Erythroblast (primary cell): ENCODE measurements at regions not wholly inside any gene's neighbourhood (a gene's known extent, or its start where the extent isn't known, plus 50 kb on each side); places are given as distances from the start of the nearest gene placed in this dataset.

Source experiments
- DNase-seq, 2 experiments: peaks; one replicate each; lab custom pipeline; 2025; lab: John Stamatoyannopoulos, UW
- GATA1 ChIP-seq: IDR thresholded peaks from 2 replicates; pipeline ENCODE4 v1.6.1; 2011; ENCODE audit warnings: low read depth, mild to moderate bottlenecking, control low read depth, low read length, moderate library complexity
- POLR2A ChIP-seq: IDR thresholded peaks from 2 replicates; pipeline ENCODE4 v1.6.1; 2011; ENCODE audit warnings: mild to moderate bottlenecking, low read length

DNA sequence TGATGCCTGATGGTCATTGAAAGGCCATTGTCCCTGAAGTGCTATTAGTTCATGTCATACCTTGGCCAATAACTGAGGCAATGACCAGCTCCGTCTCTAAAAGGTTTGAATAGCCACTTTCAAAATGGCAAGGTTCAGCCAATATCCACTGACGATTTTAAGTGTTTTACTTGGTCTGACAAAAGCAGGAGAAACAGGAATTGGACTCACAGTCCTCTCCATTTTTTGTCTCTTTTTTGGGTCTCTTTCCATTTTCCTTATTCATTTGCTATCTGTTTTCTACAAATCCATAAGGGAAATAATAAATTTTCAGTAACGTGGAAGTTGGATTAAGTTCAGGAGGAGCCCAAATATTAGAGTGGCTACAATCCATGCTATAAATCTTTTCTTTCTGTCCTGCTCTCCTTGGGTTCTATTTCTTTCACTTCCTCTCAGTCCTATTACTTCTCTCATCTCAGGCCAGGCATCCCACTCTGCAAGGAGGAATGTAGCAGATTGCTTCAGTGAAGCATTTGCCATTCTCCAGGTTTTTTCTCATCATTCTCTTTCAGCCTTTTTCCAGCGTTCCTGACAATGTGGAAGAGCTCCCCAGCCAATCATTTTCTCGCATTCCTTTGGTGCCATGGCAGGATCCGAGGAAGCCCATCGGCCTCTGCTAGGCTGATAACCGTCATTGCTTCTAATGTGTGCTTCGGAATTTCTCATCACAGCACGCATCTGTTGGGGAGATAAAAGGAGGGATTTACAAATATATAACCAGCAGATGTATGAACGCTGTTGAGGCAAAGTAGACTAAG, 414.5 kb downstream of the ADGRL2 start:
- no peak for DNase-seq
- TF ChIP-seq POLR2A = no peak
- TF ChIP-seq GATA1 = no peak

DNA sequence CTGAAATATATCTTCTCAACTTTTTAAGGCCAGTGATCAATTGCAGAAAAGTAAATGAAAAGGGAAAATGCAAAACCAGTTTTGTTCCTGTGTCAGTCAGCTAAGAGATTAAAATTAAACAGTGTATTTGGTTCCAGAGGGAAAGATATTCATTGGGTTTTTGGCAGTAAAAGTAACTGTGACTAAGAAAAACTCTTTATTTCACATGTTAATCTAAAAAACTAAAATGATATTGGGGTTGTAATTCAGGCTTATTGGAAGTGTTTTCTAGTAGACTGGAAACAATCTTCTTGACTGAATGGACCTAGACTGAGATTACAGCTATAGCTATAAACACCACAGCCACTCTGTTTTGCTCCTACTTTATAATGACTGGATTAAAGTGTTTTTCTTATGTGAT, 413.9 kb downstream of the ADGRL2 start:
- no peak for DNase-seq

DNA sequence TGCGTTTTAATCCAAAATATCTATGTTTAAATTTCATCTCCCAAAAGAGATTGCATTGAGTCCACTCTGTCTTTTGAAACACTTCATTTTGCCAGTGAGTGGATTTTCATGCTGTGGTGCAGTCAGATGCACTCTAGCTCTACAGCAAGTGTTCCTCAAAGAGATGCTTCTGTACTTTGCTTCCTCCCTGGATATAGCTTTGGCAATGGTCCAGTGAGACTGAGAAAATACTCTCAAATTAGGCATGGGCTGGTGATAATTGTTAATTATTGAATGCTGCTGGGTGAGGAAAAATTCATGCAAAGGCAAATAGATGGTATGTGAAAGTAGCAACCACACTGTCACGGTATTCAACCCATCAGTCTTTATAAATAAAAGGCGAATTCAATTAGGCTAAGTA, 396.9 kb downstream of the ADGRL2 start:
- DNase-seq = no peak
- TF ChIP-seq GATA1 = no peak
- TF ChIP-seq POLR2A = no peak

More for the DNA sequence above, 413.9 kb downstream of the ADGRL2 start:
- TF ChIP-seq GATA1 (no peak), POLR2A (no peak)

DNA sequence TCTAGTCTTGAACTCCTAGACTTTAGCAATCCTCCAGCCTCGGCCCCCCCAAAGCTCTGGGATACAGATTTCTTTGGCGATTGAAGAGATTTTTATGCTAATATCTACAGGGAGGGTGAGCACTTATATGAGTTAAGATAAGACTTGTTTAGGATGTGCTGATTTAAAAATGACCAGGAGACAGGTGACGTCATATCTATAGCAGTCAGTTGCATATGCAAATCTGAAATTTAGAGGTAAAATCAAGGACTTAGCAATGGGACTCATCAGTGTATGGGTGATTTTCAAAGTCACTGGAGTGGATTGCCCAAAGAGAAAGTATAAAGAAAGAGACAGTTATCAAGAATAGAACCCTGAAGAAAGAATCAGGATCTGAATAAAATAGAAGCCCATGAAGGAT, 394.5 kb downstream of the ADGRL2 start:
- DNase-seq = no peak
- TF ChIP-seq GATA1 (no peak), POLR2A (no peak)

DNA sequence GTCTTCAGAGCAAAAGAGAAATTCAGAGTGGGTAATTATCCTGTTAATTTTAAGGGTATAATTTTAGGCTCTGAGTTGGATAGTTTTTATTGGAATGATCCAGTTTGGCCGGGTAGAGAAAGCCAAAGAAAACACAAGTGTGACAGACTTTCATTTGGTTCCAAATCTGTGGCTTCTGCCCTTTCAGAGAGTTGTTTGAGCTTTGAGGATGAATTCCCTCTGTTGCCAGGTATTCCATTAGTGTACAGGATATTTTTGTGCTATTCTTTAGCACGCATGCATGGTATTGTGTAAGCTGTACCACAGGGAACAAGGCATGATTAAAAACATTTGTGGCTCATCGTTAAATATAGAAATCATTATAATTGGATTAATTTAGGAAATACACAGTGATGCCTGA, 384.4 kb downstream of the ADGRL2 start:
- TF ChIP-seq GATA1 = no peak
- no peak for TF ChIP-seq POLR2A
- no peak for DNase-seq

DNA sequence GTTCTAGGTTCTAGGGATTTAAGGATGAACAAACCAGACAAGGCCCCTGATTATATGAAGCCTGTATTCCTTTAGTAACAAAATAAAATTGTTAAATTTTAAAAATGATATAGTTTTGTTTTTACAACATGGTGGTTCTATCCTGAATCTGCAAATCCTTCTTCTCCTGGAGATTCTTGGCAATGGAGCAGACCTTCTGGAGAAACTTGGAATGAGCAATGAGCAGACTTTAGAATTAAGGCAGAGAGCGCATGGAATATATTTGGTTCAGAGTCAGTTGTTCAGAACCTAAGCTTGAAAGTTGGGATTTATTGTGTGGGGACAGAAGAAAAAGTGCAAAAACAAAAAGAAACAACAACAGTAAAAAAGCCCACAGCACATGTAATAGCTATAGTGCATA, 381.1 kb downstream of the ADGRL2 start:
- TF ChIP-seq POLR2A = no peak
- TF ChIP-seq GATA1 = no peak
- DNase-seq = no peak

DNA sequence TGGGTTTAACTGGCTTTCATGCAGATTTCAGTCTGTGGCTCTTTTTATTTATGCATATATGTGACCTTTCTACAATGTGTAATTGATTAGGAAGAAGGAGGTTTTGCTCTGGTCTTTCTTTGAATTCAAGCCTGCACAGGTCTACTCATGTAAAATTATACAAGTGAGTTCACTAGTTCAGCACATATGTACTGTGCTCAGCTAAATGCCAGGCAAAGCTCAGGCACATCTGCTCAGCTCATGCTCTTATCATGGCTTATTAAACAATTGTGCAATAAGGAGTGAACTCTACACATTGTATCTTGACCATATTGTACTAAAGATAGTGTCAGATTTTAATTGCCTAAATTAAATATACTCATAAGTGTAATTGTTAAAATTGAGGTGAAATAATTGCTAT, 378.4 kb downstream of the ADGRL2 start:
- no peak for DNase-seq
- TF ChIP-seq POLR2A = no peak
- TF ChIP-seq GATA1 = no peak

DNA sequence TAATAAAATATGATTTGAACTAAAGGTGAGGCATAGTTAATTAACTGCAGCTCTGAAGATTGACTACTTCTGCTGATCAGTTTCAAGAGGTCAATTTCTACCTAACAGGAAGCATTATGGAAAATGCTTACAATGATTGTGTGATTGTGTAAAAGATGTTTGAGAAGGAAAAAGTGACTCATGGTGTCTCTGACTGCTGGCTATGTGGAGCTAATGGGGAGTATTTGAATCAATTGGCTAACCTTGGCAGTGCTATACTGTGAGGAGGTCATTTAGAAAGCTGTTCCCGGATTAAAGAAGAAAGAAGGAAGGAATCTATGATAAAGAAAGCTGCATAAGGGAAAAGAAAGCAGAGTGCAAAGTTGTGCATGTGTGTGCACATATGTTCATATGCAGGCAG, 376.5 kb downstream of the ADGRL2 start:
- DNase-seq = no peak
- TF ChIP-seq GATA1 = no peak
- no peak for TF ChIP-seq POLR2A

DNA sequence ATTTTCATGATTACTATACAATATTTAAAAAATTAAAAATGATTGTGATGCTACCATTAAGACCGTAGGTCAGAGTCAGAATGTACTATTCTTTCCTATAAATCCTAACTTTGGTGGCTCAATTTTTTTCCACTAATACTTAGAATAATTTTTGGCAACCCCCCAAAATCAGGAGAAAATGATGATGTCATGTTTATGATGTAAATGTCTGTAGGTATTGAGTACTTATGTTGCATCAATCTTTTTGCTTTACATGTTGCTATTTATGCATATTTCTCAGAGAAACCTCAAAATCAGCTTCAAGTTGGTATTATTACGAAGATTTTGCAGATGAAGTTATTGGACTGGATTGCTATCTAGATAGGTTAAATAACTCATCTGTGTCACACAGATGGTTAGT, 371.2 kb downstream of the ADGRL2 start:
- no peak for TF ChIP-seq POLR2A
- TF ChIP-seq GATA1 = no peak
- no peak for DNase-seq

DNA sequence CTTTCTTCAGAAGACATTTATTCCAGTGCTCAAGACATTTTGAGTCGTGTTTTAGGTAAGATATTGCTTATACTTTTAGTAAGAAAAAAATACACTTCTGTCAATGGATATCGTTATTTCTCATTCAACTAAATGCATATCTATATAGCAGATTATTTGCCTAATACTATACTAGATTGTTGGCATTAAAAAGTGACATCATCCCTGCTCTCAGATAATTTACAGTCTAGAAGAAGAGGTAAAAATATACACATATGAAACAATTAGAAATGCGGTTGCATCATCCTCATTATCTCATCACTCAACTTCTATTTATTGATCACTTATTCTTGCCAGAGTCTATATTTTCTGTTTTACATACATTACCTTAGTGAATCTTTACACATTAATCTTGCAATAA, 367.7 kb downstream of the ADGRL2 start:
- DNase-seq = no peak

DNA sequence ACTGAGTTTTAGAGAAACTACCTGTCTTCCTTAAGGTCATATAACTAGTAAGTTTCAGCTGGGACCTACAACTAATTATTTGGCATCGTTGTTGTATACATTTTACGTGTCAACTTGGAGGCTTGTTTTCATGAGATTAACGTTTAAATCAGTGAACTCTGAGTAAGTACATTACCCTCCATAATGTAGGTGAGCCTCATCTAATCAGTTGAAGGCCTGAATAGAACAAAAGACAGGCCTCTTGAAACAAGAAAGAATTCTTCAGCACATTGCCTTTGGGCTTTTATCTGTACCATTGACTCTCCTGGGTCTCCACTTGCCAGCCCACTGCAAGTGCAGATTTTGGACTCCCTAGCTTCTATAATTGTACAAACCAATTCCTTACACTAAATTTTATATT, 364.6 kb downstream of the ADGRL2 start:
- no peak for DNase-seq
- TF ChIP-seq POLR2A = no peak

More for the DNA sequence above, 367.7 kb downstream of the ADGRL2 start:
- no peak for TF ChIP-seq POLR2A
- no peak for TF ChIP-seq GATA1

DNA sequence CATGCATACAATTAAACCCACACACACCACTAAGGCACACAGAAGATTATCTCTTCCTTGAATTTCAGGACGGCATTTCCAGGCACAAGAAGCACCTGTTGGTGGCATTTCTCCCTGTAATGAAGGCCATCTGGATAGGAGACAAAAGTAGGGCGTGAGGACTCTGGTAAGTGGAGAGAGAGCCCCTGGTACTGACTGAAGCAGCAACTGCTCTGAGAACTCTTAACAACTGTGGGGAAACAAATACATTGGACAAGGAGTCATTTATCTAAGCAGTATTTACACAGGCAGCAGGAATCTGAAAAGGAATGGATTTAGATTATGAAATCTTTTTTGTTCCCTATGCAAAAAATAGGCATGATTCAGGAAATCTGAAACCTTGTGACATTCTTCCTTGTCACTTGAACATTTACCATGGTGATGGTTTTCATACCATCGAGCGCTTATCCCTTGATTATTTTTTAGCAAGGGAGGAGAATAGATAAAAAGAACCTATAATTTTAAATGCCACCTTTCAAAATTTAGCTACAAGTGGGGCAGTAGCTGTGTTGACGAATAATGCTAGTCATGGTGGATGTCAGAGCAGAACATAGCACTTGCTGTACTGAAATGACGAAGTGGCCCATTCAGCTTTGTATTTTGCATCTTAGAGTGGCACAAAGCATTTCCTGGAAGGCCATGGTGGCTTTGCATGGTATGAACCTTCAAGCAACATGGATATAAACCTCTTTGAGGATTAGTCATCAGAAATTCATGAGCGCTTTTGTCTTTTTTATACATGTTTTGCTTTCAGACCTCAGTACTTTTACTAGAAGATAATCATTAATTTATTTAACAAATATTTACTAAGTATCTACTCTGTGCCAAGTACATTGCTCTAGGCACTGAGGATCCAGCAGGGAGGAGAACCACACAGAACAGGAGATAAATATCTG, 362.0 kb downstream of the ADGRL2 start:
- TF ChIP-seq GATA1 = no peak
- TF ChIP-seq POLR2A = no peak
- no peak for DNase-seq

DNA sequence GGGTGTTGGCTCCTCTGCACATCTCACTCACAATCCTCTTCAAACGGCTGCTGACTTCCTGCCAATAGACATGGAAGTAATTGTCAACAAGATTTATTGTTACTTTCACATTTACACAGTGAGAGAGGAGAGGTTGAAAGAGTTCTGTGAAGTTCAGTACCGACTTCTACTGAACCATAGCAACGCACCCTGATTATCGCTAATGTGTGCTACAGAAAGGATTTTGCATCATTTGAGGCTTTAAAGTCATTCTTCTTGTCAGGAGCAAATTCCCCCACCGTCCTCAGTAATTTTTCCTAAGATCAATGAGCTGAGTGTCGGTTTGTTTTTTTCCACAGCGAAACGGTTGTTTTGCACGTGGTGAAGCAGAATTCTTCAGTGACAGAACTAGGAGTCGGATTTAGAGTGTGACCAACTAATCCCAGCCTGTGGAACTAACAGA, 361.0 kb downstream of the ADGRL2 start:
- no peak for DNase-seq
- TF ChIP-seq POLR2A (no peak), GATA1 (no peak)

DNA sequence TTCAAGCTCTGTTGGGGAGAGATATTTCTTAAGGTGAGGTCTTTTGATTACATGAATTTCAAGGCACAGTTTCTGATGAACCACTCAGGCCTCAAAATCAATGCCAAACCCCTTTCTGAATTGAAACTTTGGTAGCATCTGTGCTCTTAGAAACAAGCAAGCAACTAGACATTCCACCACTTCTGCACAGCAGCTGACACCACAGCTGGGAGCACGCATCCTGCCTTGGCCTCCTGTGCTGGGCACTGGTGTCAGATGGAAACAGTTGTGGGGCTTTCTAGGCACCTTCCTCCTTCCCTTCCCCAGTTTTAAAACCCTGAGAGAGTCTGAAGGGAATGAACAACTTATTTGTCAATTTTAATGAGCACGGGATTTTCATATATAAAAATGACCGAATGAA, 360.2 kb downstream of the ADGRL2 start:
- no peak for DNase-seq
- TF ChIP-seq POLR2A (no peak), GATA1 (no peak)
